ENCODE measurements at regions not wholly inside any gene's neighbourhood (a gene's known extent, or its start where the extent isn't known, plus 50 kb on each side); places are given as distances from the start of the nearest gene placed in this dataset.
A peak's percentile ranks its signal among the peaks of the same experiment; 100 is the strongest.

GRCh38 chr18:55119434-55119833 is 160.2 kb upstream of the CCDC68 start:
- DNase-seq, result no peak

- DNase-seq, result no peak
Observed at GRCh38 chr18:55119016-55119415, 159.8 kb upstream of the CCDC68 start.

DNA sequence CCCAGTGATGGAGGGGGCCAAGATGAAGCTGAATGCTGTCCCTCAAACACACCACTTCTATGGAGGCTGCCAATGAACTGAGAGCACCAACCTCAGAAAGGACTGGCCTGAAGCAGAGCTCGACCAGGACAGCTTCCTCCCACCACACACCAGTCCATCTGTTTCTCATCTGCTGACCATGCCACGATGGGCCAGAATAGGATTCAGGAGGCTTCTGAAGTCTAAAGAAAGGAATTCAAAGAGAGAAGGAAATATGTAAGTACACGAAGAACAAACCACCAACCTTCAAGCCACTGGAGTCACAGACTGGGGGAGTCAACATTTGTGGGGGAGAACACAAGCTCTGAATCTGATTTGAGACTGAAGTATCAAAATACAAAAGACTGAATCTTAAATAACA is 157.6 kb upstream of the CCDC68 start:
- no peak for DNase-seq

- no peak for DNase-seq
Observed at GRCh38 chr18:55115606-55116005, 156.3 kb upstream of the CCDC68 start.

- no peak for DNase-seq
Observed at GRCh38 chr18:55114876-55115275, 155.6 kb upstream of the CCDC68 start.

- DNase-seq, result no peak
Observed at GRCh38 chr18:55113800-55114199, 154.5 kb upstream of the CCDC68 start.

DNA sequence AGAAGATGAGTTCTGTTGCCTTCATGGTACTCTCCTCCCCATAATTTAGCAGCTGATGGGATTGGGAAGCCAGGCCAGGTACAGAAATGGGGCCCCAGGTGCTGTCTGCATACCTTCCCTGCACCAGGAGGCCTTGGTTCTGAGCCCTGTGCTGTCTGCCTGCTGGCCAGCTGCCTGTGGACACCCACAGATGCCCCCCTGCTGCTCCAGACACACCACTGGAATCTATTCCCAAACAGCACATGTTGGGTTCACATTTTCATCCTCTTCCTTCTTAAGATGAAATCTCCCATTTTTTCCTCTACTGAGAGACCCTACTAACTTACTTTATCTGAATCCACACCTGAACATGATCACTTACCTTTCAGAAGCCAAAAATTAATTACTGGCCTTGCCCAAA is 152.0 kb upstream of the CCDC68 start:
- DNase-seq, result no peak

DNA sequence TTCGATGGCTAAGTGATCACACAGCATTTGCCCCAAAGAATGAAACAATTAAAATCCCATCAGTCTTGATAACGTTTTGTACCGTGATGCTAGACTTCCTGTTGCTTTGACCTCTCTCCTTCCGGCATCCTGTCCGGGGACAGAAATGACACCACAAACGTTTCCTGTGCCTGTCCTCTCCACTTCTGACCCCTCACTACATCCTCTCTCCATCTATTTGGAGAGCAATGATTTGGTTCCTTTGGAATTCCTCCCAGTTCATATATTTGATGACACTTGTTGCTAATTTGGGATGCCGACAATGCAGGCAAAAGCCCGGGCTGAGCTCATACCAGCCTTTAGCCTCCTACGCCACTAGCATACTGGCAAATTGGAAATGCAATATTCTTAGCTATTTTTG is 151.2 kb upstream of the CCDC68 start:
- DNase-seq, result no peak

GRCh38 chr18:55109818-55110414 is 150.7 kb upstream of the CCDC68 start:
- no peak for DNase-seq

DNA sequence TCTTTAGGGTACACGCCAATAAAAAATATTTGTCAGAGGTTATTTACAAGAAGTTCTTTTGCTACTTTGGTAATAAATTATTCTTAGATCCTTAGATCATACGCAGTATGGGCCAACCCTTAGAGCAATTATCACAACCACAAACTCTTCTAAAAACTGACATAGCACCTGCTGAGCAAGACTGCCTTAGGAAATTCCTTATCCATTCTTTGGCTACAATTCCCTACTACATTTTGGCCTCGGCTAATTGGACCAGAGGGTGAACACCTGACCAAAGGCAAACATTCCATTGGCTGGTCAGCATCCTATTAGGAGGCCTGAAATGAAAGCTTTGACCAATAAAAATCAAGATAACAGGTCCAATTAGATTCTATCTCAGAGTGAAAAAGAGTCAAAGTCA is 147.6 kb upstream of the CCDC68 start:
- no peak for DNase-seq

- no peak for DNase-seq
Observed at GRCh38 chr18:55106466-55106865, 147.2 kb upstream of the CCDC68 start.

DNA sequence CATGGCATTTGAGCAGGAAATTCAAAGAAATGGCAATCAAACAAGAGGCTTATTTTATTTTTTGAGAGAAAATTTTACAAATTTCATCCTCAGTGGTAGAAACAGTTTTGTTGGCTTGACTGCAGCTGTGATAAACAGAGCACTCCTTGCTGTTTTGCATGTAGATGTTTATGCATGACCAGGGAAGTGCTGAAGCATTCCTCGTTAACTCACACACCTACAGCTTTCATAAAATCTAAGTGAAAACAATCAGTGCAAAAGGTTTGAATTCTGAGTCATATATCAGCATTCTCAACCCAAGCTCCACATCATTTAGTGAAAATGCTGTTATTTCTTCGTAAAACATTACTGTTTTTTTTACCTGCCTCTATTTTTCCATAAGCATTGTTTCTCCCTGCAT is 146.6 kb upstream of the CCDC68 start:
- DNase-seq, result no peak

DNA sequence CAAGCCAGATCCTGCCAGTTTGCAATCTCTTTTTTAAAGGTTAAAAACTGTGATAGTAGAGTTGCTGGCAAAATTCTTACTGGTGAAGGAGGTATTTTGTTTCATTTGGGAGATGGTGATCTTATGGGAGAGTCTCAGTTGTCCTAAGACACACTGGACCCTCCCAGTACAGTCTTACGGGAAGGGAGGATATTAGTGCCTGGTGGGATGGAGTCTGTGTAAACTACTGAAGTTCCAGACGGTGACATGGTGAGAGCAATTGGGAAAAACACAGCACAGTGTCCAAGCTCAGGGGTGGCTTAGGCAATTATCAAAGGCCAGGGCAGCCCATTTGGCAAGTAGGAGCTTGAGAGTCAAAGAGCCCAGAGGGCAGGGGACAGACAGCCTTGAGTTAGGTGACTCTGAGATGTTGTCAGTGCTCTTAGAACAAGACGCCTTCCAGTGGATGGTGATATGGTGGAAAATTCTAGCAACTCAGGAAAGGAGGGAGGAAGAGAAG is 143.7 kb upstream of the CCDC68 start:
- no peak for DNase-seq

DNA sequence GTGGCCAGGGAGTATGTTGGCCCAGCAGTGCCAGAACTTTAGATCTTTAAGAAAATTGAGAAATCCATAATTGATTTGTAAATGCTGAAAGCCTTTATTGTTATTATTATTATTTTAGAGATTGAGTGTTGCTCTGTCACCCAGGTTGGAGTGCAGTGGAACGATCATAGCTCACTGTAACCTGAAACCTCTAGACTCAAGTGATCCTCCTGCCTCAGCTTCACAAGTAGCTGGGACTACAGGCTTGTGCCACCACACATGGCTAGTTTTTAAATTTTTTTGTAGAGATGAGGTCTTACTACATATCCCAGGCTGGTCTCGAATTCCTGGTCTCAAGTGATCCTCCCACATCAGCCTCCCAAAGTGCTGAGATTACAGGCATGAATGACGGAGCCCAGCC is 143.2 kb upstream of the CCDC68 start:
- no peak for DNase-seq

GRCh38 chr18:55101458-55101824 is 142.2 kb upstream of the CCDC68 start:
- DNase-seq, result no peak

- DNase-seq, result no peak
Observed at GRCh38 chr18:55100817-55101457, 141.7 kb upstream of the CCDC68 start.

DNA sequence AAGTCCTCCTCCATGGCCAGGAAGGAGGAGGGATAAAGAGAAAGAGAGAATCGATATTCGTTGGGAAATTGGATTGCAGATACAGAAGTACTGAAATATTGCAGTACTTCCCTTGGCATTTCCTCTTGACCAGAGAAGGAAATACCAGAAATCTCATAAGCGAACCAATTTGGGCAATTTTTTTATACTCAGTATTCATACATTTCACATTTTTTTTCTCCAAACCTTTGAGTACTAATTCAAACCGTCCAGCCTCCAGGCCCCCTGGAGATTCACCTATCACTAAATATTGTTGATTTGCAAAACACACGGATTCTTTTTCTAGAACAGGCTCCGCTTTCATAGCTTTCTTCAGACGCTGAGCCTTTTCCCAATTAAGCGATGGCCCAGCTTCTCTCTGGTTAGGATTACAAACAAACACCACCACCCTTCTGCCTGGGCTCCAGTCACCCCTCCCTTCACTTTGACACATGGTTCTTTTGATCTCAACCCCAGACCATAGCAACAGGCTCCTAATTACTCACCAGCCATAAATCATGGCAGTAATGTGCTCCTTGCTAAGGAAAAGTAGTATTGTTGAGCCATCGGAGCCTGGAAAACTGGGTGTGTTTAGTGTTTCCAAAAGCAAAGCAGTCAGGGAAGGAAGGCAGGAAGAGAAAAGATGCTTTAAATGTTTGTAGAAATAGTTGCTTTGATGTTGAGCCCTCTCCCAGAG is 138.4 kb upstream of the CCDC68 start:
- no peak for DNase-seq

GRCh38 chr18:55096263-55096951 is 137.1 kb upstream of the CCDC68 start:
- peak in 3 of 4 experiments; percentile 3 to 28 (median 19) for DNase-seq

GRCh38 chr18:55095584-55095983 is 136.3 kb upstream of the CCDC68 start:
- no peak for DNase-seq

- DNase-seq, result no peak
Observed at GRCh38 chr18:55093808-55094207, 134.5 kb upstream of the CCDC68 start.

GRCh38 chr18:55093295-55093694 is 134.0 kb upstream of the CCDC68 start:
- DNase-seq, result peak in 1 of 4 experiments; percentile 5

DNA sequence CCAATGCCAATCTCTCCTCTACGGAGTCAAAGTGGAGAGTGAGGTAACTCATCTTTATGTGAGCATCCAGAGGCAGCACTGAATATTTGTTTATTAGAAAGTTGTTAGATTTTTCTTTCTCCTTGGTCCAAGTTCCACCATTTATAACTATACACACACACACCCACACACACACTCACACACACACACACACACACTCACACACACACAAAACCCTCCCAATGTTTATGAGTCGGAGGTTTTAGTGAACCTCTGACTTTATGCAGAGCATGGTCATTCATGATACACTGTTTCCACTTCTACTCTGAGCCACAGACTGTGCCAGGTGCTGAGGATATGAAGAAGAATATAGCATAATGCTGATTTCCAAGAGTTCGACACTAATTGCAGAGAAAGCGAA is 132.9 kb upstream of the CCDC68 start:
- DNase-seq, result no peak

- DNase-seq, result no peak
Observed at GRCh38 chr18:55090564-55091188, 131.4 kb upstream of the CCDC68 start.
